ENCODE measurements at regions not wholly inside any gene's neighbourhood (a gene's known extent, or its start where the extent isn't known, plus 50 kb on each side); places are given as distances from the start of the nearest gene placed in this dataset.

DNA sequence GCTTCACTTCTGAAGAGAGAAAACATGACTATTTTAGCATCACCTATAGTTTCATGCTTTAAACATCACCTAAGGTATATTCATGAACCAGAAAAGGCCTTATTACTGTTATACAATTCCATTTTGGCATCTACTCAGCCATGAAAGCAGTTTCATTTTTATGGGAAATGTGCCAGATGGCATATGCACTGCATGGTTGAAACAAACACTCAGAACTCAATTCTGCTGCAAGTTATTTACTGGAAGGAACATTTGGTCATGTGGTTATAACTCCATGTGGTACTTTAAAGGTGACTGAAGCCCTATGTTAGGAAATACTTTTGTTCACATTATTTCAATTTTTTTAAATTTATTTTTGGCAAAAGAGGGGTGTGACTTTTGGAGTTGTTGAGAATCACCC is 287.5 kb upstream of the CRIM1 start:
- H3K27ac ChIP-seq (ENCODE audit: low read depth, low read length), result no peak overlapping the region
- no peaks in the 10 kb centered on the region for H3K79me1 ChIP-seq (ENCODE audit: low read depth, low read length)
- H4K8ac ChIP-seq (ENCODE audit: extremely low read depth, insufficient read depth, low read length), result no peak overlapping the region
- TF ChIP-seq, protein P1, sequence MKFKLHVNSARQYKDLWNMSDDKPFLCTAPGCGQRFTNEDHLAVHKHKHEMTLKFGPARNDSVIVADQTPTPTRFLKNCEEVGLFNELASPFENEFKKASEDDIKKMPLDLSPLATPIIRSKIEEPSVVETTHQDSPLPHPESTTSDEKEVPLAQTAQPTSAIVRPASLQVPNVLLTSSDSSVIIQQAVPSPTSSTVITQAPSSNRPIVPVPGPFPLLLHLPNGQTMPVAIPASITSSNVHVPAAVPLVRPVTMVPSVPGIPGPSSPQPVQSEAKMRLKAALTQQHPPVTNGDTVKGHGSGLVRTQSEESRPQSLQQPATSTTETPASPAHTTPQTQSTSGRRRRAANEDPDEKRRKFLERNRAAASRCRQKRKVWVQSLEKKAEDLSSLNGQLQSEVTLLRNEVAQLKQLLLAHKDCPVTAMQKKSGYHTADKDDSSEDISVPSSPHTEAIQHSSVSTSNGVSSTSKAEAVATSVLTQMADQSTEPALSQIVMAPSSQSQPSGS (IDR thresholded peaks at IDR 0.05; ENCODE audit: low read length), result no peak
- TF ChIP-seq SP1 (IDR thresholded peaks at IDR 0.05; ENCODE audit: low read depth, low read length) (no peak), TEAD4 (IDR thresholded peaks at IDR 0.05; ENCODE audit: low read depth, low read length) (no peak), SP2 (IDR thresholded peaks at IDR 0.05; ENCODE audit: low read length) (no peak), HDAC2 (IDR thresholded peaks at IDR 0.05; ENCODE audit: borderline replicate concordance in 1 of 2, low read depth in 2 of 2, low read length in 2 of 2) (no peak), BRCA1 (IDR thresholded peaks at IDR 0.05; ENCODE audit: low read depth, low read length) (no peak), RBBP5 (IDR thresholded peaks at IDR 0.05; ENCODE audit: borderline replicate concordance, low read depth, low read length) (no peak), TAF1 (IDR thresholded peaks at IDR 0.05; ENCODE audit: low read depth, low read length) (no peak)
- H3K23ac ChIP-seq (ENCODE audit: insufficient read length), result no peak overlapping the region
- no peaks in the 10 kb centered on the region for H3K4me1 ChIP-seq (replicated peaks in 1 of 4; ENCODE audit: control insufficient read depth in 3 of 4, insufficient read depth in 4 of 4, low read length in 3 of 4)
- H3K27me3 ChIP-seq (replicated peaks in 1 of 4; ENCODE audit: control insufficient read depth in 3 of 4, extremely low read depth in 1 of 4, insufficient read depth in 3 of 4, low read length in 3 of 4), result no peaks in the 10 kb centered on the region
- no peak overlapping the region for H2BK20ac ChIP-seq (ENCODE audit: low read length)
- CTCF ChIA-PET (ENCODE audit: partially characterized antibody), result no interaction called here
- H3K4ac ChIP-seq (replicated peaks; ENCODE audit: insufficient read length, low read depth, low read length), result no peak overlapping the region
- no peak overlapping the region for H3K4me2 ChIP-seq (ENCODE audit: insufficient read depth in 1 of 2, low read depth in 2 of 2, low read length in 2 of 2)
- H2AFZ ChIP-seq (ENCODE audit: low read length), result no peak overlapping the region
- H2BK120ac ChIP-seq (replicated peaks; ENCODE audit: low read depth, low read length), result no peak overlapping the region
- POLR2A ChIA-PET (ENCODE audit: partially characterized antibody), result no interaction called here
- H4K5ac ChIP-seq (ENCODE audit: insufficient read length, low read depth, low read length), result no peak overlapping the region
- H2BK12ac ChIP-seq (ENCODE audit: low read depth, low read length), result no peak overlapping the region
- H4K20me1 ChIP-seq (replicated peaks in 1 of 2; ENCODE audit: control insufficient read depth in 1 of 2, insufficient read depth in 2 of 2, low read length in 2 of 2), result no peaks in the 10 kb centered on the region
- H2BK5ac ChIP-seq (ENCODE audit: low read depth, low read length), result no peak overlapping the region
- no peaks in the 10 kb centered on the region; the same call in 1 of the 2 replicates for H3K23me2 ChIP-seq (ENCODE audit: low read depth, low read length)
- H2AK5ac ChIP-seq (ENCODE audit: low read depth, low read length), result no peak overlapping the region
- no peak overlapping the region for H3K18ac ChIP-seq (ENCODE audit: extremely low read depth, low read length)
- H3K4me3 ChIP-seq (ENCODE audit: extremely low read depth in 1 of 4, insufficient read depth in 2 of 4, low read depth in 3 of 4, low read length in 4 of 4), result no peak overlapping the region
- FAIRE-seq (no peak), DNase-seq (ENCODE audit: low read depth in 1 of 2, low spot score in 2 of 2) (no peak)
- no peaks in the 10 kb centered on the region for H3K9me3 ChIP-seq (ENCODE audit: insufficient read depth in 2 of 2, low read depth in 1 of 2, low read length in 1 of 2)
- H3K14ac ChIP-seq (ENCODE audit: insufficient read length), result no peak overlapping the region
- H3K36me3 ChIP-seq (ENCODE audit: control insufficient read depth in 2 of 4, insufficient read depth in 4 of 4, low read length in 3 of 4), result no peaks in the 10 kb centered on the region
- no peak overlapping the region for H3K56ac ChIP-seq (replicated peaks; ENCODE audit: insufficient read length, low read depth, low read length)
- no peaks in the 10 kb centered on the region for H3K79me2 ChIP-seq (ENCODE audit: control insufficient read depth in 1 of 2, insufficient read depth in 2 of 2, low read length in 2 of 2)
- H3K9ac ChIP-seq (replicated peaks in 1 of 4; ENCODE audit: extremely low read depth in 1 of 4, low read depth in 3 of 4, low read length in 3 of 4), result no peak overlapping the region
- no peak overlapping the region for H2BK15ac ChIP-seq (ENCODE audit: low read length)
- no peak overlapping the region for H4K91ac ChIP-seq (replicated peaks; ENCODE audit: insufficient read length, low read length)

Data from H1 (cell line).